GM21526 (cell line): ENCODE measurements at regions not wholly inside any gene's neighbourhood (a gene's known extent, or its start where the extent isn't known, plus 50 kb on each side); places are given as distances from the start of the nearest gene placed in this dataset.

ENCODE experiments used
- ATAC-seq: cut with Tn5 transposase; IDR thresholded peaks from one replicate; pipeline ENCODE4 v1.9.1; 2021; ENCODE audit warnings: moderate library complexity; ENCODE audit not compliant: unreplicated experiment, low FRiP score

DNA sequence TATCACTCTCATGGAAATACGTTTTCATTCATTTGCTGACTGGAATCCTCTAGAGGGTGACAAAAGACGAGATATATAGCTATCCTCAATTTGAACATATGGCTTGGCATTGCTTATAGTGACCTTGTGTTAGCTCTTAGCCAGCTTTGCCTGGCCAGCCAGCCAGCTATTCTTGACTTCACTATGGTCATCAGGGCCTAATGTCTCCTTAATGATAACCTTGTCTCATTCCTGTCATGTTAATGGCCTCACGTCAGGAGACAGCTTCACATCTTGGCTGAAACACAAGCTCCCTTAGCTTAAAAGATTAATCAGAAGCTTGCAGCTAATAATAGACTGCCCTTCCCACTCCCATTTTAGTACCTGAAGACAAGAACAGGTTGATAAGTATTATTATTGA is 1517.5 kb upstream of the PIK3C3 start:
- no peak for ATAC-seq

DNA sequence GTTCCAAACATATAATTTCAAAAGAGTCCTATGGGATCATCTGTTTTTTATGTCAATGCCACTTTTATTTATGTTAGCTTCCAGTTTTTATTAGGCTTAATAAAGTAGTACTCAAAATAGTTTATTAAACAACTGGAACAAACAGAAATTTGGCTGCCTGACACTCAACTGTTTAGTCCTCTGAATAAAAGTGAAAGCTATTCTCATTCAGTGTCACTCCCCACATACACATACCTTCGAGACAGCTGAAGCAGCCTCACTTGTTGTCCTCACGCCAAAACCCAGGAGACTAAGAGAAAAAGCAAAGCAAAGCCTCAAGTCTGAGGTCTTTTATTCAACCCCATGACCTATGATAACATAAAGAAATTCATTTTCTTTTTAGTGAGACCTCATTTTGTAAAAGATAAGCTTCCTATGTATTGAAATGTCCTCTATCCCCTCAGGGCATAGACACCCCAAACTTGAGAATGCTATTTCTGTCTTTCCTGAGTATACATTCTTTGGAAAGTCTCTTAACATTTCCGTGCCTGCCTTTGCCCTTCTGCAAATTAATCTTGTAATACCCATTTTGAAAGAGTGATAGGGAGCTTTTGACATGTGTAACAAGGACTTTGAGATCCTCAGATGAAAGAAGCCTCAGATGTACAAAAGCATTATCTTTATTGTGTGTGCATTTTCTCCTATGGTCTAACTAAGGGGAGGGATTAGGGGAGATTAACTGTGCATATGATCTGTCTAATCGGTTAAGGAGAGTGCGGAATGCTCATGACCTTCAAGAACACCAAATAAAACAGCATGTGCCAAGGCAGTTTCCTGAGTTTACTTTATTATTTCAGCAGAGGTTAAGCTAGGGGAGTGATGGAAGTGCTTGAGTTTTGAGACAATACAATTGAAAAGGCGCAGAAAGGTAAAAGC is 1523.7 kb upstream of the PIK3C3 start:
- ATAC-seq = no peak

DNA sequence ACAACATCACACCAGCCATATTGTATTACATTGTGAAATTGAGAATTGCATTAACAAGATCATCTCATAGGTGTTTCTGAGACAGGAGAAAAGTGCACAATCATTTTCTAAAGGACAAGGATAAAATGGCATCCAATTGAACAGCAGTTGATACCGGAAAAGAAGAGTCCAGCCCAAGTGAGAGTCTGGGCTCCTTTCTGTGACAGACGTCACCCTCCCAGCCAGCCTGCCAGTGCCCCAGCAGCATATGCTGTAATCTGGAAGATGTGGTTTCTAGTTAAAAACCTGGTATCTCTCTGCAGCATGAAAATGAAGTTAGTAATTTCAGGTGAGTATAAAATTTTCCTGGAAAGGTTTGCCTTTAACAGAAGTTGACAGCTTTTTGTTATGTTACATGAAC is 1531.7 kb upstream of the PIK3C3 start:
- no peak for ATAC-seq

DNA sequence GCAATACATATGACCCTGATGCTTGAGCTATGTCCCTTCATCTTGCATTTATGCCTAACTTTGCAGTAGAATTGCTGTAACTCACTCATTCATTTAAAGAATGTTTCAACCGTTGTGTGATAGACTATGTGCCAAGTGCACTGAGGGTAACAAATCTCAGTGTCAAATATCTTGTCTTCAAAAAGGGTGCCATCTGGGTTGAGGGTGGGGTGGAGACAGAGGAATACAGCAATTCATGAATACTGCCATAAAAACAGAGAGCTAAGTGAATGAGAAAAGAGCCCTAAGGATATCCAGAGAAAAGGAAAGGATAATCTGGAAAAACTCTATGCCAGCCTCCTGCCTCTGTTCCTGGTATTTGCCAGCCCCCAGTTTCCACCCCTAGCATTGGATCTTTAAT is 1534.4 kb upstream of the PIK3C3 start:
- no peak for ATAC-seq

DNA sequence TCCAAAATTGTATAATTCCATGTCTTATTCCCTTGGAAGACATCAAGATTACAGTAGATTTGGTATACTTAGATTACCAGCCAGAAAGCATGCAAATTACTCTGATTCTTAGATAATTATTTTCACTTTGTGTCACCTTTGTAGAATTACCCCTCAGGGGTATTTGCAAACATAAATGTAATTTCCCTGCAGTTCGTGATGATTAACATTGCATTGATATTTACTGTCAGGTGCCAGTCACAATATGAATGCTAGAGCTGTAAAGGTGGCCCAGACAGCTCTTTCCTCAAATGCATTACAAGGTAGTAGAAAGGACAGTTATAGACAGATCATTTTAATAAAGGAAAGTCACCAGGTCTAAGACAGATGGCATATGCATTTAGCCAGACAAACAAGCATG is 1537.5 kb upstream of the PIK3C3 start:
- no peak for ATAC-seq

DNA sequence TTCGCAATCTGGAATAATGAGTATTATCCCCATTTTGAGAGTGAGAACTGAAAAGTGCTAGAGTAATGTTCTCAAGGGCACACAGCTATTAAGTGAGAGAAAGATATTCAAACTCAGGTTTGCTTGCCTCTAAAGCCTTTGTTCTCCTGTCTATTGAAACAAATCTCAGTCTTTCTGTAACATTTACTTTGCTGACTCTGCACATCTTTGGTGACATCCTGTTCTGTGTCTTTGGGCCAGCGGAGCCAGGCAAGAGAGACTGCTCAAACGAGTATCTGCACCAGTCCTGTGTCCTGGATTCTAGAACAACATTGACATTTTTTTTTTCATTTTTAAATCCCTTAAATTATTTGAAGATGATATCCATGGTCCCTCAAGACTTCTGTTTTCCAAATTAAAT is 1539.2 kb upstream of the PIK3C3 start:
- no peak for ATAC-seq

DNA sequence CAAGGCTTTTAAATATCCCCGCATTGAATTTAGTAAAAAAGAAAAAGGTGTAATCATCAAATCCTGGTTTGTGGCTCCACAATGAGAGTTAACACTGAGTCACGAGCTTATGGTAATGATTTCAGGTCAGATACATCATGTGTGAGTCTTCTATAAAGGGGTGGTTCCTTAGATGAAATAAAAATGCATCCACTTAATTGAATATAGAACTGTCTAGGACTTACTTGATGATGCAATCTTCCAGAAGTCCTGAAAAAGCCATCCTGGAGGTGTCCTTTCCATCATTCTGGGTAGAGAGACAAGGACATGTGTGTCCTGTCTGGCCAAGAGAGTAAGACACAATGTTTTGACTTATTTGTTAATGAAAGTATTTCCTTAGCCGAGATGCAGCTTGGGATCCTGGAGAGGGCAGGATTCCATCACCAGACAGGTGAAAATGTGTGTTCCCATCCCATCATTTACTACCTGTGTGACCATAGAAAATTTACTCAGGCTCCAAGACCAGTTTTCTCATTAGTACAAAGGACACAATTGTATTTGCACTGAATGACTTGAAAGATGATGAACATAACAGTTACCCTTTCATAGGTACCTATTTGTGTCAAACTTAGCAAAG is 1539.8 kb upstream of the PIK3C3 start:
- ATAC-seq = no peak

DNA sequence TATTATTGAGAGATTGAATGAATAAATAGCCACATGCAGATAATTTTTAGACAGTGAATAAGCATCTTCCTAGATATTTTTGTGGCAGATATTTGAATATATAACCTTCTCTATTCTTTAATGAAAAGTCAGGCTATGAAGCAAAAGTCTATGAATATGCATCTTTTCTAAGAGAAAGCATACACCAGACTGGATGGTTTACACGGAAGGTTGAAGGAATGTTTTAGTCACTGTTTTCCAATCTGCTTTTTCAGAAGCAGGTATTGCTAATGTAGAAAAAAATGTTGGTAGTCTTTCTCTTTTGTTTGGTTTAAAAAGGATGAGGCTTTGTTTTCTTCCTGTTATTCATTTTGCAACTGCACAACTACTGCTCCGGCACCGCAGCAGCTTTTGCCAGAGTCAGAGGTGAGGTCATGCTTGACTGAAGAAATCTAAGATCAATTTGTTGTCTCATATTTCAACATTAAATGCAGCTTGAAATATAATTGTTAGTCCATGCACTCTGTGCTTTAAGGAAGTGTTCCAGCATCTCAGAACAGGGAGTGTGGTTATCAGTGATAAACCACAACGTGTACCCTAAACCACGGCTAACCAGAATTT is 1540.8 kb upstream of the PIK3C3 start:
- no peak for ATAC-seq

DNA sequence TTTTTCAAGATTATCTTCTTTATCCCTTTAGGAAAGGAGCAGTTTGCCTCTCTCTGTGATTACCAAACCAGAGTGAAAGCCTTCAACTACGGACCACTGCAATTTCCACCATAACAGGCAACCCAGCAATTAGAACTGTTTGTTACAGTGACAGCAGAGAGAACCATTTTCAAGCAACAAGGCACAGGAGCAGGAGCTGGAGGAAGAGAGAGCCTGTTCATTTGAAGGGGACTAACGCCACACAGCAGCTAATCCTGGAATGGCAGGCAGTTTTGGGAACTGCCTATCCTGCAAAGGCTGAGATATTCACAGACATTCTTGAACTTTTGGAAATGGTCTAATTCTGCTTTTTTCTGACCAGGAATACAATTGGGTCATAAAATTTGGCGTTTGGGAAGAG is 1541.9 kb upstream of the PIK3C3 start:
- ATAC-seq = no peak

DNA sequence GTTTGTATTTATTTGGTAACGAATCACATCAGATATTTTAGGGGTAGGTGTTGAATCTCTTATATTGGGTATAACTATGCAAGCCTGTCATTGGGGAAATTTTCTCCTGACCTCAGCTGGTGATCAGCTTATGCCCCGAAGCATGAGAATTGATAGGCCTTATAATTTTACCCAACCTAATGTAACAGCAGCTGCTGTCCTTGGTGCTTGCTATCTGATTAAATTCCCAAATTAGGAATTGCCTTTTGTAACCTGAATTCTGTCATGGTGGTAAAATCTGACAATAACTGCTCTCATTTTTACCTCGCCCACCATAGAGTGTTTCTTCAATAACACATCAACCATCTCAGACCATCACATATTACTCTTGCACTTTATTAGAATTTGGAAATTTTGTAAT is 1542.6 kb upstream of the PIK3C3 start:
- no peak for ATAC-seq

DNA sequence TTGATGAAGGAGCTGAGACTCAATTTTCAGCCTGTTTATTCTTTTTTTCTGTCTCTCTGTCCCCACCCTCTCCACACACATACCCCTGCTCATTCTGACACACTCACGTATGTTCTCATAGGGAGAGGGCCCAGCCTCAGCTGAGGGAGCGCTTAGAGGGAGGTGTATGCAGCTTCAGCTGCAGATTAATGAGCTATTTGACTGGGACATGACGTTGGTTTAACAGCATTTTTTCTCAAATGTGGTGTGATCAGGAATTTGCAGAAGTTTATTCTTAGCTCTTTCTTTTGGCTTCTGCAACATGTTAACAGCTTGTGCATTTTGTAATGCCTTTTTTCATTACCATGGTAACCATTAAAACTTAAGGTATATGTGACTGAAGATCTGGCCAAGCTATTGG is 1547.1 kb upstream of the PIK3C3 start:
- ATAC-seq = no peak

DNA sequence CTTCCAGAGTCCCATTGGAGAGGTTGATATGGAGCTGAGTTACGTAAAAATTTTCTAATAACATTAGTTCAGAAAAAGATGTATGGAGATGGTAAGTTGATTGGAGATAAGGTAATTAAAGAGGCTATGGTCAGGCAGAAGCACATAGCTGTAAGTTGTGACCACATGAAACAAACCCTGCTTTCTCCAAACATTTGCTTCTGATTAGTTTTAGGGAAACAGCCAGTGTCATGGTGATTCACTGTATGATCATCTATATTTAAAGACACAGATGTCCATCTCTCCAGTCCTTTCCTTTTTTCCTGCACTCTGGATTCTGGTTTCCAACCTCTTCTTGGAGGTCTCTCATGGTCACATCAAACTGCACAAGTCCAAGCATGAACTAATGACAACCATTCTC is 1550.8 kb upstream of the PIK3C3 start:
- ATAC-seq = no peak

DNA sequence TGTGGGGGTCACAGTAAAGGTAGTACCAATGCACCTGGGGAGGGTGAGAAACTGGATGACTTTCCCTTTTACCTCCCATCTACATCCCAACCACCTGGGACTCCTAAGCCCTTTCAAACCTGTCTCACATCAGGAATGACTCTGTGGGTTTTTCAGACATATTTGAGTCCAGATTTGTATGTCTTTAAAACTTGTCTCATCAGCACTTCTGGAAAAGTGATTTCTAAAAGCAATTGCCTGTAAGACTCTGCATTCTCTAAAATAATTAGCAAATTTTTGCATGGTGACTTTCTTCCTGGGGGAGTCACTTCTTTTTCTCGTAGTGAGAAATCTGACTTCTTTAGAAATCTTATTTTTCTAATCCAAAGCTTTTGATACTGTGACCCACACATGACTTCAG is 1553.0 kb upstream of the PIK3C3 start:
- no peak for ATAC-seq

DNA sequence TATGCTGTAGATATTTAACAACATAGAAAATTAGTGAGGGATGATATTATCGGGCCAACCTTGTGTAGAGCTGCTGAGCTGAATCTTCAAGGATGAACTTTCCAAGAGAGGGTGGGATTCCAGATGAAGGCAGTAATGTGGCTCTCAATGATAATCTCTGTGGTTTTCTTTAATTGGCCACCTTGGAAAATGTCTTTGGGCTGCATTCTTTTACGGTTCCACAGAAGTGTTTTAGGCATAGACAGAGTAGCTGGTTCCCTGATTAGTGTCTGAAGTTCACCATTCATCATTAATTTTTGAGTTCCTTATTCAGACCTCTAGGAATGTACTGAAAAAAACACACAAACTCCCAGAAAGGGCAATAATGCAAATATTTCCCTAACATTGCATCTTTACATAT is 1566.9 kb upstream of the PIK3C3 start:
- no peak for ATAC-seq

DNA sequence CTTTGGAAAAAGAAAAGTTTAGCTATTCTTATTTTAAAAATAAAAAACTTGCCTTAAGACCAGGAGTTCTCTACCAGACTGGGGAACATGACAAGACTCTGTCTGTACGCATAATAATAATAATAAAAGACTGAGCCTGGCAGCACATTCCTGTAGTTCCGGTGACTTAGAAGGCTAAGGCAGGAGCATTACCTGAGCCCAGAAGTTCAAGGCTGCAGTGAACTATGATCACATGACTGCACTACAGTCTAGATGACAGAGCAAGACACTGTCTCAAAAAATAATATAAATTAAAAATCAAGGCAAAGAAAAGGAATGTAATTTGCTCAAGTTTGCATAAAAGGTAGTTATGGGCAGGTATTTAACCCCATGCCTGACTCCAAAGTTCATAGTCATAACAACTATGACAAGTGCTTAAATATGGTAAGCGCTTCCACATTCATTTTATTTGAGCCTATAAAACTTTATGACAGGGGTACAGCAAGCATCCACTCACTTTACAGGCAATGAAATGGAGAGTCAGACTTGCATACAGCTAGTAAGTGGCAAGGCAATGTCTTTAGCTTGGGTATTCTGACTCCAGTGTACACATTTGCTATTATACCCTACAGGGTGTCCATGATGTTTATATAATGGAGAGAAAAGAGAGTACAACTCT is 1567.8 kb upstream of the PIK3C3 start:
- no peak for ATAC-seq

DNA sequence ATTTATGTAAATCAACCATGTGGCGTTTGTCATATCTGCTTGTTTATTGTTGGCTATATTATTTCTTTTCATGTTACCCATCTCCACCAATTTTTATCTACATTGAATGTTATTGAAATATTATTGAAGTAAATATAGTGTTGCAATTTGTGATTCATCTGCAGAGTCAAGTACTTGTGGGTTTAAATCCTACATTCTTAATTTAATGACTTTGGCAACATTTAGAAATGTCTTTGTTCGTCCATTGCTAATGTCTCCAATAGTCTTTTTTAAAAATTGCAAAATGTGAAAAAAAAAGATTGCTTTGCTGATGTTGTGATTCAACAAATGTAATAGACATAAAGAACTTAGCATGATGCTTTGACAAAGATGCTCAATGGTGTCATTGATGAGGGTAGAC is 1572.8 kb upstream of the PIK3C3 start:
- ATAC-seq = no peak

DNA sequence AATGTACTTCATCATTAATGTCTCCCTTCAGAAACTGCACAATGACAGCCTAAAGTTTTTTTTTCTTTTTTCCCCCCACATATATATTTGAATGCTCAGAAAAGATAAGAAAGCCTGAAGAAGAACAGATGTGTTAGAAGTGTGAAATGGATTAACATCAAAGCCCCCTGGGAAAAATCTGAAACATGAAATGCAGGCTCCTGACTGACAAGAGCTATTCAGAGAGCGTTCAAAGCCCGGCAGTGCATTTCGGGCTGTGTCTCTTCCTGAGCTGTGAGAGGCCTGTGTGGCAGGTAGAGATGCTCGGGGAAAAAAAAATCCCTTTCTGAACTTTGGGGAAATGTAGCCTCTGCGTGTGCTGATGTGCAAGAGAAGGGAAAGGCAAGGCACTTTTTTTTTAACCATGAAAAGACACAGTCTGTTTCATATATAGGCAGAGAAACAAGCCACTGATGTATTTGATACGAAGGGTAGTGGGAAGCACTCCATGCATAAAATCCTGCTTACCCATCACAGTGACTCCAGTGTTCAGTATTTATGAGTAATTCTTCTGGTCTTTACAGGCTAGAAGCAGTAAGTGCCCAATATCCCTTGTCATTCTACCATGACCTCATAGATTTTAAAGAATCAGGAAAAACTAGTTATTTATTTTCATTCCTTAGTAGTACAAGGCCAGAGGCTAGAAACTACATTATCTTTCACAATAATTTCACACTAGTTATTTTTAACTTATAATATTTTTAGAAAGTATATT is 1574.2 kb upstream of the PIK3C3 start:
- no peak for ATAC-seq

DNA sequence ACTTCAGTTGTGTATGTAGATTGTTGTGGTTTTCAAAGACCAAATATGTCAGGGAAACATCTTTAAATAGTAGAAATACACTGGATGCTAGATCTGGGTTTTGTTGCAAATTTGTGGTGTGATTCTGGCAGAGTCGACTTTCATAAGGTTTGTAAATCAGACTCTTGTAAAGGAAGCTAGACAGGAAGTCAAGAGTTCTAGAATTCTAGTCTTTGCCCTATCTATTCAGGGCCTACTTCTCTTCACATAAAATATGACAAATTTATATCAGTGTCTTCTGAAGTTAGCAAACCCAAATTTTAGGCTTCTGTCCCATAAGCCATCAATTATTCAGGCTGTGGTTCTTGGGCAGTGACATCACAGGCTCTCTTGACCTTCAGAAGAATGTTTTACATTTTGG is 1579.2 kb upstream of the PIK3C3 start:
- no peak for ATAC-seq

DNA sequence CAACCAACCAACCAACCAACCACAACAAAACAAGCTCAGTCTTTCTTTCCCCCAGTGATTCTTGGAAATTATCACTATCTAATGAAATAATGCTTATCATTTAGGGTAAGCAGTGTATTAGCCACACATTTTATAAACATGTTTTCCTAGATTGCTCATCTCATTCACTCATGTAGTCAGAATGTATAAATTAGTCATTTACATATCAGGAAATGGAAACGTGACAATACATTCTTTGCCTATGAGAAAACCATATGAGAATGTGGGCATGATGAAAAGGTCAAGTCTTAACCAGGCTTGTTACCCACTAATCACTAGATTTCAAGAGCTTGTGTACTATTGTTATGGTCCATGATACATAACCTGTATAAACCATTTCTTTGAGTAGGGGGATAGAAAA is 1583.4 kb upstream of the PIK3C3 start:
- ATAC-seq = no peak

DNA sequence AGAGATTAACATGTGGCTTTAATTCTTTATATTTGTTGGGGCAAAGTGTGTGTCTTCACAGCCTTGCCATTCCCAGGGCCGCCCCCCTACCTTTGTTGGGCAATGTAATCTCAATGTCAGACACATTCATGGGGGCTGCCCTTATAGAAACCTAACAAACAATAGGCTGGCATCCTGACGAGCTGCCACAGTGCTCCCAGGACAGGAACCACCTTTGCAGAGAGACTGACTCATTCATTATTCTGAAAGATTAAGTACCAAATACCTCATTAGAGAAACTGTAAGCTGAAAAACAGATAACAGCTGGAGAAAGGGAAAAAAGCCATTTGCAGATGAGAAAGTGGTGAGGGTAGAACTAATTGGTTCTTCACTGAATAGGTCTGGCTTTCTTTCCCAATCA is 1587.5 kb upstream of the PIK3C3 start:
- ATAC-seq = no peak

DNA sequence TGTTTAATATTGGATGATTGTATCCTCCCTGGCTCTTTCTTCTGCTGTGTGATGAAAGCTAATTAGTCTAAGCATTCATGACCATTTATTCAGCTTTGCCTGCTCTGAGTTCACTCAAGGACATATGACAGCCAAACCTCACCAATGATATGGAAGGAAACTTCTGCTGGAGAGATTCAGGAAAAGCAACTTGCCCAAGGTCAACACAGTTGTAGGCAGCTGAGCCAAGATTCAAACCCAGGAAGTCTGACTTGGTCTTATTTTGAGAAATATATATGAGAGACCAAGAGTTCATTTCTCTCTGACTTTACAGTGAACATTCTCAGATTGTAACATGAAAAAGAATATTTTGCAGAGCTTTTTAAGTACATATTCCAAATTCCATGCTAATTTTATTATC is 1588.5 kb upstream of the PIK3C3 start:
- no peak for ATAC-seq
